SK-N-SH treated with all-trans-retinoic acid at 6 μM for 48 hours (cell line): ENCODE measurements at regions not wholly inside any gene's neighbourhood (a gene's known extent, or its start where the extent isn't known, plus 50 kb on each side); places are given as distances from the start of the nearest gene placed in this dataset.

Experiments
- BACH2 ChIP-seq: fragments of 250-450 bp; sonication (Bioruptor Pico); IDR thresholded peaks from 2 replicates; pipeline ENCODE4 v1.9.0; 2021; ENCODE audit warnings: mild to moderate bottlenecking, borderline replicate concordance
- CREB5 ChIP-seq: fragments of 250-450 bp; sonication (Bioruptor Pico); IDR thresholded peaks from 2 replicates; pipeline ENCODE4 v1.5.1; 2020; ENCODE audit warnings: low read depth, mild to moderate bottlenecking, moderate library complexity
- CSDC2 ChIP-seq: fragments of 250-450 bp; sonication (Bioruptor Pico); IDR thresholded peaks from 2 replicates; pipeline ENCODE4 v1.5.0; 2020; ENCODE audit warnings: mild to moderate bottlenecking, moderate library complexity
- PATZ1 ChIP-seq: fragments of 250-450 bp; sonication (Bioruptor Pico); IDR thresholded peaks from 2 replicates; pipeline ENCODE4 v1.8.0; 2020; ENCODE audit warnings: mild to moderate bottlenecking, moderate library complexity, borderline replicate concordance
- RARB ChIP-seq: fragments of 250-450 bp; sonication (Bioruptor Pico); IDR thresholded peaks from 2 replicates; pipeline ENCODE4 v1.8.0; 2021; ENCODE audit warnings: mild to moderate bottlenecking, moderate library complexity
- ZFP30 ChIP-seq: fragments of 450-650 bp; formaldehyde crosslinking; IDR thresholded peaks from 2 replicates; pipeline ENCODE4 v1.5.0; 2022; ENCODE audit warnings: mild to moderate bottlenecking, moderate library complexity
- ZNF565 ChIP-seq: fragments of 450-650 bp; formaldehyde crosslinking; conservative IDR thresholded peaks from 2 replicates; pipeline ENCODE4 v1.5.0; 2020; ENCODE audit warnings: low read depth, mild to moderate bottlenecking, moderate library complexity

- no peak for TF ChIP-seq RARB (CRISPR knock-in tag)
- TF ChIP-seq CSDC2 (CRISPR knock-in tag) = no peak
- no peak for TF ChIP-seq PATZ1 (CRISPR knock-in tag)
- no peak for TF ChIP-seq CREB5 (CRISPR knock-in tag)
- TF ChIP-seq ZNF565 (CRISPR knock-in tag) = no peak
- TF ChIP-seq BACH2 (CRISPR knock-in tag) = no peak
- no peak for TF ChIP-seq ZFP30 (CRISPR knock-in tag)
These were observed 222.4 kb upstream of the RBBP8 start for GRCh38 chr18:22710673-22711191.
